HG02759 (cell line): ENCODE measurements at regions not wholly inside any gene's neighbourhood (a gene's known extent, or its start where the extent isn't known, plus 50 kb on each side); places are given as distances from the start of the nearest gene placed in this dataset.
"Not testable (repeated sequence)": the region's sequence is repeated elsewhere in the genome, so short reads cannot be mapped to it uniquely, and the experiment has no call there.

Experiments used
- ATAC-seq: cut with Tn5 transposase; IDR thresholded peaks from one replicate; pipeline ENCODE4 v1.9.1; 2021; ENCODE audit warnings: mild to moderate bottlenecking, moderate library complexity; ENCODE audit not compliant: unreplicated experiment

DNA sequence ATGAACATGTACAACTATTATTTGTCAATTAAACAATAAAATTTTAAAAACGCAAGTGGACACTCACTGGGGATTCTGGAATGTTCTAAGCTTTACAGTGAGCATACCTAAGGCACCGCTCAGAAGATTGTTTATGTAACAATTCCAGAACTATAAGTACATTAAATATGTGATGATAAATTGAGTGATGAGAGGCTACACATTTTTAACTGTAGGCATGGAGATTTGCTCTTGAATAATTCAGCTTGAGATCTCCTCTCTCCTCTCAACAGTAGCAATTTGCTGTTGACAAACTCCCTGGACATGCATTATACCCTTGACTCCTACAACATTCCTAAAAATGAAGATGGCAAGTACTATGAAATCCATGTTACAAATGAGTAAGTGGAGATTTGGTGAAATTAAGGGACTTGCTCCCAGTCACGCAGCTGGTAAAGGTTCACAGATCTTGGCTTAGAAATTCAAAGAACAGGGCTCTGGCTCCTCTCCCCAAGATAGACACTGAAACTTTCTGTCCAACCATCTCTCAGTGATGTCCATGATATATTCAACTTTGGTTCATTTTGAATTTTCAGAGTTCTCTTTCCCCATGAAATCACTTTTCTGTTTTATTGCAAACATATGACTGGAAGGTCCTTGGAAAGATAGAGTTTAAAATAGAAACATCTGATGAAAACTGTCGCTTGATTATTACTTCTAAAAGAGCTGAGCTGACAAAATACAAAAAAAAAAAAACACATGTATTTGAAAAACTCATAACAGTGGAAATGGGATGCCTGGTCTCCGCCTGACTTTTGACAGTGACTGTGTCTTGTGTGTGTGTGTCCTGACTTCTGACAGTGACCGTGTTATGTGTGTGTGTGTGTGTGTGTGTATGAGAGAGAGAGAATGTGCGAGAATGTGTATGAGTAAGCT, 488.3 kb downstream of the TNS3 start:
- ATAC-seq = no peak

- ATAC-seq = no peak
Measured at GRCh38 chr7:47092336-47092735, 489.6 kb downstream of the TNS3 start.

DNA sequence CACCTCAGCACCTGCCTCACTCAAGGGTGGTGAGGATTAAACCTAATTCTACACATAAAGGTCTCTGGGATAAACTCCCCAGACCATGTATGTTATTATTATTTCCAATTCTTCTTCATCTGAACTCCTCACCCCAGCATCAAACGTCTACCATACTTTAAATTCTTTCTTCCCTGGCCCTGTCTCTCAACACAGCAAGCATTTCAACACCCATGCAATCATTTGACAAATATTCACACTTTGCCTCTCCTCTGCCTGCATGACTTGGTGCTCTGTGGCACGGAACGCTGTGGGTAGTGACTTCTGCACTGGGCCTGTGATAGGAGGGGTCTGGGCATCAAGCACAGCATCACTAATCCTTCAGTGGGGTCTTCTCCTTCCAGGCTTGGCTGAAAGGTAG, 490.8 kb downstream of the TNS3 start:
- no peak for ATAC-seq

DNA sequence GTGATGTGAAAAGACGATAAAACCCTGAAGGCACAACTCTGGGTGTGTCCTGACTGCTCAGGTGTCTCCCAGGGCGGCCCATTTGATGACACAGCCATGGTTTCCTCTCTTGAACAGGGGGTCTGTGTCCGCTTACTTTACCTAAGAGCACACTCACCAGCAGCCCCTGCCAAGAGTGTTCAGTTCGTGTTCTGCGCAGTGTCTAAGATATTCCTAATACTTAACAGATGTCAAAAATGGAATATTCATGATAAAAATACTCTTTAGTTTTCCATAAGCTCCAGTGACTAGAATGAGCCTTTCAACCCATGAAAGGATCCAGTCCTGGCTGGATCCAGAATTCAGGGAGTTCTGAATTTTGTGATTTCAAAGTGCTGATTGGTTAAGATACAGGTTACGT, 492.4 kb downstream of the TNS3 start:
- no peak for ATAC-seq

GRCh38 chr7:47089068-47089417, 492.9 kb downstream of the TNS3 start:
- ATAC-seq = no peak

DNA sequence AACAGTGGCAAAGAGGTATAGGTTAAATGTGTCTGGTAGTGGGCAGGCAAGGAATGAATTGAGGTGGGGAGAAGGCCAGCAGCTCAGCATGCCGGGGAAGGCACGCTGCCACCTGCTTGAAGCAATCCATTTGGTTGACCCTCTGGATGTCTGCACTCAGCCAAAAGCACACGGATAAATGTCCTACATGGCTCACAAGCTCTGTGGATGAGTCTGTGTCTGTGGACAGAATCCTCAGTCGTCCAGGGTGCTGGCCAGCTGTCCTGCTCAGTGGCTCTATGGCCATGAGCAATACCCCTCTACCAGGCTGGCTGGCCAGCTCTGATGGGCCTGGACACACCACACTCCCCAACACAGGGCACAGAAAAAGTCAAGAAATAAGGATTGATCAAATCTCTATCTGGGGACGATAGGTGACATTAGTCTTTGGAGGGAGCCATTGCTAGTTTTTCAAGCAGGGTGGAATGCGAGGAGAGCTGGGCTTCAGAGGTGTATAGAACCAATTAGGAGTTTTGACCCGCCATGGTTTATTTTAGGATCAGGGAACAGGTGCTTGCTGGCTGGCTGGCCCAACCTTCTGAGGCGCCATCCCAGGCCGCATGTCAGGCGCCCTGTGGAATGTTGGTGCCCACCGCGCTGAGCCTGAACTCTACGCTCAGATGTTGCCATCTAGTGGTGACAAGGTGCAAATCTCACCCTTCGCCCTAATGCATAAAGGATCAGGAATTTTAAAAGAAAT, 493.4 kb downstream of the TNS3 start:
- peak; percentile 89 for ATAC-seq

- no peak for ATAC-seq
Measured at GRCh38 chr7:47087866-47088265, 494.0 kb downstream of the TNS3 start.

- no peak for ATAC-seq
Measured at GRCh38 chr7:47085491-47086275, 496.2 kb downstream of the TNS3 start.

DNA sequence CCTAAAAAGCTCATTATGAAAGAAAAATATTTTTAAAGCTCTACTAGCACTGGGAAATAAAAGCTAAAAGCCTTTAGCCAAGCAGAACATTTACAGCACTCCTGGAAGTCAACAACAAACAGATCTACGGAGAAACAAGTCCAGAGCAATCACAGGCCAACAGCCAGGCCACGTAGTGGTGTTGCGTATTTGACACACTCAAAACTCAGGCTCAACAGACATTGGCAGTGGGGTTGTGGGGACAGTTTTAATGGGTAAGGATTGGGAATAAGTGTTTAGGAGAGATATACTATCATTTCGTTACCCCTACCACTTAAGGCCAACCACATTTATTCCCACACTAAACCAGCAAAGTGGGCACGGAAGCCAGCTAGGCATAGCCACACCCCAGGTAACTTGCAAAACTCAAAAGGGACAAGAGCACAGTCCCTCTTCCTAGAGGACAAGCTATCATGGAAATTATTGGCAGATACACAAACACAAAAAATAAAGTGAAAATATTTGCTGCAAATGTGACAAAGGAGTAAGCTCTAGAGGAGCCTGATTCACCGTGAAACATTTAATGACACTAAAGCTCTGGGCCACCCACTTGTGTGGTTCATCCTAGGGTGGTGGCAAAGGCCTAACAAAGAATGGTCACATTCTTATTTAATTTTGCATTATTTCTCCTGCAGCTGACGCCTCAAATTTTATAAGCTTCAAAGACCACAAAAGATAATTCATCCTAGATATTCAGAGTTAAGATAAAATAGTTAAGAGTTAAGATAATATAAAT, 498.2 kb downstream of the TNS3 start:
- ATAC-seq = no peak

GRCh38 chr7:47080816-47081215, 501.1 kb downstream of the TNS3 start:
- ATAC-seq = no peak

DNA sequence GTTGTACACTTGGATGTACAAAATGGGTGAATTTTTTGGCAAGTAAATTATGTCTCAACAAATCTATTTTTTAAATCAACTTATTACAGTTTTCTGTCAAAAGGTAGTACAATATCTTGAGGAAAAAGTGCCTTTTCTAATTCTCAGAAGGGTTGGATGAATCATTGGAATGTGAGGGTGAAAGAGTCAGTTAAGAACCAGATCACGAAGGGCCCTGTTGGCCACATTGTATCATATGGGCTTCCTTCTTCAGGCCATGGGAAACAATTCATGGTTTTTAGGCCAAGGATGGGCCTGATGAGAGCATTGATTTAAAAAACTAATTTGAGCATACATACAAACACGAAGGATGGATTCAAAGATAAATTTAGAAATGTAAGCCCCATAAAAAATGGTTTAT, 503.7 kb downstream of the TNS3 start:
- no peak for ATAC-seq

GRCh38 chr7:47074702-47075153, 507.2 kb downstream of the TNS3 start:
- no peak for ATAC-seq

- no peak for ATAC-seq
Measured at GRCh38 chr7:47073284-47073683, 508.6 kb downstream of the TNS3 start.

DNA sequence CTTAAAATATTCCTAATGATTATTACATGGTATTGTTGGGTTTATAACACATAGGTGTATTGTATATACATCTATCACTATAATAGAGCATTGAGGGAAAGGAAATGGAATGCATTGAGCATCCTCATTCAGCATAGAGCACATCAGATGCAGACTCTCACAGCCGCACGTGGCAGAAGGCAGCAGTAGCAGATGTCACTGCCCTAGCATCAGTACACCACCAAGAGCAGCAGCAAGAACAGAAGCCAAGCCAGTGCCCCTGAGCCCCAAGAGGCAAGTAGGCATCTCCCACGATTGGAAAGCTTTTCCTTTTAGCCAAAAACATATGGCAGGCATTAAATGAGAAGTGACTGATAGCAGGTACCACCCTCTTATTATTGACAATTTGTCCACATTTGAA, 510.0 kb downstream of the TNS3 start:
- ATAC-seq = no peak

GRCh38 chr7:47069385-47070076, 512.4 kb downstream of the TNS3 start:
- no peak for ATAC-seq

GRCh38 chr7:47066976-47067614, 514.8 kb downstream of the TNS3 start:
- no peak for ATAC-seq

- no peak for ATAC-seq
Measured at GRCh38 chr7:47056731-47057130, 525.2 kb downstream of the TNS3 start.

DNA sequence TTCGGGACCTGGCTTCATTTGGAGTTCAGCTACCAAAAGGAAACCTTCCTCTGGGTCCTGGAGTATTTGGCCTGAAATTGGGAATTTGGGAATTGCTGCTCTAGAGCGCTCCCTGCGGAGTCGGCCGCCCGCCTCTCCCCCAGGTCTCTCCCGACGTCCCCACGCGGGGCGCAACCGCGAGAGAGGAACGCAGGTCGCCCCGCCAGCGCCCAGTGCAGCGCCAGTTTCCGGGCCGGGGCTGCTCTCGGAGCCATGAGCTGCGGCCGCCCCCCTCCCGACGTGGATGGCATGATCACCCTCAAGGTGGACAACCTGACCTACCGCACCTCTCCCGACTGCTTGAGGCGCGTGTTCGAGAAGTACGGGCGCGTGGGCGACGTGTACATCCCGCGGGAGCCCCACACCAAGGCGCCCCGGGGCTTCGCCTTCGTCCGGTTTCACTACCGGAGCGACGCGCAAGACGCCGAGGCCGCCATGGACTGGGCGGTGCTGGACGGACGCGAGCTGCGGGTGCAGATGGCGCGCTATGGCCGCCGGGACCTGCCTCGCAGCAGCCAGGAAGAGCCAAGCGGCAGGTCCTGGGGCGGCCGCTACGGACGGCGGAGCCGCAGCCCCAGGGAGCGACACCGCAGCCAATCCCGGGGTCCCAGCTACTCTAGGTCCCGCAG, 529.2 kb downstream of the TNS3 start:
- ATAC-seq = not testable (repeated sequence)

DNA sequence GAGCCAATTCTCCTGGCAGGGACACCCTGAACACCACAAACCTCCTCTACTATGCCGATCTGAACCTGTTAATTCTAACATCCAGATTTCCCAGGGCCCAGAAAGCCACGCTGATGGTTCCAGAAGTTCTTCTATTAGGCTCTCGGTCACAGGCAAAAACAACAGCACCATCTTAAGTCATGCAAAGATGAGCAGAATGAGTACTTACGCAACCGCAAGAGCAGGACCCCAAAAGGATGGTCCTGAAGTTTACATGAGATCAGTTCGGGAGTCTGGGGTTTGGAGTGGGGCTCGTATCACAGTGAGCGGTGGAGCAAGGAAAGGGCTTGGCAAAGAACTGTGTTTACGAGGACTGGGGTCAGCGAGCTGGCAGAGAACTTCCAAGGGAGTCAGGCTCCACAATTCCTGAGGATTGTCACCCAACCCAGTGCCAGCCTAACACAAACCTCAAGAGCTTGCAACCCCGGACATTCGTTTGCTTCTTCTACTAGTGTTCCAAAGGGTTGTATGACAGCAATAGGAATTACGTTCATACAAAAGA, 532.6 kb downstream of the TNS3 start:
- no peak for ATAC-seq
